ENCODE measurements at regions not wholly inside any gene's neighbourhood (a gene's known extent, or its start where the extent isn't known, plus 50 kb on each side); places are given as distances from the start of the nearest gene placed in this dataset.

DNA sequence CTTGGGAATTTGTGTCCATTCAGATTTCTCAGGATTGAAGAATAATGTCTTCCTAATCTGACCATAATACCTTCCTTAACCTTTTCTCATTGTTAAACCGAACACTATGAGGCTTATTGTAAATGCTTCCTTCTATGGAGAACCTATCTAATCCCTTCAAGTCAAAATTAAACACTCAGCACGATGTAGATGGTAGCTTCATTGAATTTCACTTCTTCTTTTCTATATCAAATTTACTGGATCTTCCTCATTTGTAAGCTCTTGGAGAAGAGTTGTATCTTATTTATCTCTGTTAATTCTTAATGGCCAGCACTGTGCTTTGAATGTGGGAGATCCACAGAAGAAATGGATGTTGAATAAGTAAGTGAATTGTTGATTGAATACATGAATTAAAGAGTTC is 109.0 kb upstream of the RAPGEF2 start:
- TF ChIP-seq ZFP3 (CRISPR knock-in tag; IDR thresholded peaks at IDR 0.05) (no peak), ZC3H10 (CRISPR knock-in tag; IDR thresholded peaks at IDR 0.05) (no peak), PPARA (CRISPR knock-in tag; IDR thresholded peaks at IDR 0.05; ENCODE audit: borderline replicate concordance) (no peak), ZNF8 (CRISPR knock-in tag; IDR thresholded peaks at IDR 0.05) (no peak), ZNF70 (CRISPR knock-in tag; IDR thresholded peaks at IDR 0.05) (no peak), BACH2 (CRISPR knock-in tag; IDR thresholded peaks at IDR 0.05; ENCODE audit: borderline replicate concordance) (no peak), ARNTL (CRISPR knock-in tag; IDR thresholded peaks at IDR 0.05; ENCODE audit: borderline replicate concordance, low read depth) (no peak), POU6F1 (CRISPR knock-in tag; IDR thresholded peaks at IDR 0.05; ENCODE audit: borderline replicate concordance, low read depth) (no peak), OSR1 (CRISPR knock-in tag; IDR thresholded peaks at IDR 0.05) (no peak), ZFP30 (CRISPR knock-in tag; IDR thresholded peaks at IDR 0.05) (no peak), ESRRG (CRISPR knock-in tag; IDR thresholded peaks at IDR 0.05) (no peak), PATZ1 (CRISPR knock-in tag; IDR thresholded peaks at IDR 0.05; ENCODE audit: borderline replicate concordance) (no peak), TOX (CRISPR knock-in tag; IDR thresholded peaks at IDR 0.05; ENCODE audit: borderline replicate concordance) (no peak), ISL1 (CRISPR knock-in tag; IDR thresholded peaks at IDR 0.05) (no peak)
- TF ChIP-seq, protein P1, sequence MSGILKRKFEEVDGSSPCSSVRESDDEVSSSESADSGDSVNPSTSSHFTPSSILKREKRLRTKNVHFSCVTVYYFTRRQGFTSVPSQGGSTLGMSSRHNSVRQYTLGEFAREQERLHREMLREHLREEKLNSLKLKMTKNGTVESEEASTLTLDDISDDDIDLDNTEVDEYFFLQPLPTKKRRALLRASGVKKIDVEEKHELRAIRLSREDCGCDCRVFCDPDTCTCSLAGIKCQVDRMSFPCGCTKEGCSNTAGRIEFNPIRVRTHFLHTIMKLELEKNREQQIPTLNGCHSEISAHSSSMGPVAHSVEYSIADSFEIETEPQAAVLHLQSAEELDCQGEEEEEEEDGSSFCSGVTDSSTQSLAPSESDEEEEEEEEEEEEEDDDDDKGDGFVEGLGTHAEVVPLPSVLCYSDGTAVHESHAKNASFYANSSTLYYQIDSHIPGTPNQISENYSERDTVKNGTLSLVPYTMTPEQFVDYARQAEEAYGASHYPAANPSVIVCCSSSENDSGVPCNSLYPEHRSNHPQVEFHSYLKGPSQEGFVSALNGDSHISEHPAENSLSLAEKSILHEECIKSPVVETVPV (CRISPR knock-in tag; IDR thresholded peaks at IDR 0.05), result no peak
- ATAC-seq, result no peak

DNA sequence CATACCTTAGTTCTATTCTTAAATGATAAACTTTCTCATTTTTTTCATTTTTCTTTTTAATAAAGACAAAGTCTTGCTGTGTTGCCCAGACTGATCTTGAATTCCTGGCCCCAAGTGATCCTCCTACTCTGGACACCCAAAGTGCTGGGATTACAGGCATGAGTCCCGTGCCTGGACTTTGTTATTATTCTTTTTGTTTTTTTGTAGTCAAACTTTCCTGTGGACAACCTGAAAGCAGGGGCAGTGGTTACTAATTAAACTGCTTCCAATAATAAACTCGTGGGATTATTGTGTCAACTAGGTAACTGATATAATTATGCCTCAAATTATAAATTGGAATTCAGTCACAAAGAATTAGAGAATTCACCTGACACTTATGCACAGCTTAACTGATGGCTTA is 107.8 kb upstream of the RAPGEF2 start:
- no peak for ATAC-seq
- TF ChIP-seq TOX (CRISPR knock-in tag; IDR thresholded peaks at IDR 0.05; ENCODE audit: borderline replicate concordance), result no peak
- TF ChIP-seq ZC3H10 (CRISPR knock-in tag; IDR thresholded peaks at IDR 0.05), result no peak
- TF ChIP-seq PATZ1 (CRISPR knock-in tag; IDR thresholded peaks at IDR 0.05; ENCODE audit: borderline replicate concordance), result no peak
- TF ChIP-seq PPARA (CRISPR knock-in tag; IDR thresholded peaks at IDR 0.05; ENCODE audit: borderline replicate concordance), result no peak
- TF ChIP-seq ISL1 (CRISPR knock-in tag; IDR thresholded peaks at IDR 0.05), result no peak
- no peak for TF ChIP-seq GLIS3 (CRISPR knock-in tag; IDR thresholded peaks at IDR 0.05)
- TF ChIP-seq ARNTL (CRISPR knock-in tag; IDR thresholded peaks at IDR 0.05; ENCODE audit: borderline replicate concordance, low read depth), result no peak
- TF ChIP-seq CSDC2 (CRISPR knock-in tag; IDR thresholded peaks at IDR 0.05), result no peak
- no peak for TF ChIP-seq ZFP3 (CRISPR knock-in tag; IDR thresholded peaks at IDR 0.05)

GRCh38 chr4:158995965-158996364 is 106.9 kb upstream of the RAPGEF2 start:
- ATAC-seq, result no peak
- no peak for TF ChIP-seq CSDC2 (CRISPR knock-in tag; IDR thresholded peaks at IDR 0.05)
- TF ChIP-seq POU6F1 (CRISPR knock-in tag; IDR thresholded peaks at IDR 0.05; ENCODE audit: borderline replicate concordance, low read depth), result no peak
- no peak for TF ChIP-seq ARNTL (CRISPR knock-in tag; IDR thresholded peaks at IDR 0.05; ENCODE audit: borderline replicate concordance, low read depth)
- TF ChIP-seq PATZ1 (CRISPR knock-in tag; IDR thresholded peaks at IDR 0.05; ENCODE audit: borderline replicate concordance), result no peak
- TF ChIP-seq, protein P2, sequence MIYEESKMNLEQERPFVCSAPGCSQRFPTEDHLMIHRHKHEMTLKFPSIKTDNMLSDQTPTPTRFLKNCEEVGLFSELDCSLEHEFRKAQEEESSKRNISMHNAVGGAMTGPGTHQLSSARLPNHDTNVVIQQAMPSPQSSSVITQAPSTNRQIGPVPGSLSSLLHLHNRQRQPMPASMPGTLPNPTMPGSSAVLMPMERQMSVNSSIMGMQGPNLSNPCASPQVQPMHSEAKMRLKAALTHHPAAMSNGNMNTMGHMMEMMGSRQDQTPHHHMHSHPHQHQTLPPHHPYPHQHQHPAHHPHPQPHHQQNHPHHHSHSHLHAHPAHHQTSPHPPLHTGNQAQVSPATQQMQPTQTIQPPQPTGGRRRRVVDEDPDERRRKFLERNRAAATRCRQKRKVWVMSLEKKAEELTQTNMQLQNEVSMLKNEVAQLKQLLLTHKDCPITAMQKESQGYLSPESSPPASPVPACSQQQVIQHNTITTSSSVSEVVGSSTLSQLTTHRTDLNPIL (CRISPR knock-in tag; IDR thresholded peaks at IDR 0.05; ENCODE audit: low read depth), result no peak
- TF ChIP-seq TSHZ2 (CRISPR knock-in tag; IDR thresholded peaks at IDR 0.05), result no peak
- no peak for TF ChIP-seq ZNF70 (CRISPR knock-in tag; IDR thresholded peaks at IDR 0.05)
- no peak for TF ChIP-seq OSR1 (CRISPR knock-in tag; IDR thresholded peaks at IDR 0.05)
- no peak for TF ChIP-seq RARB (CRISPR knock-in tag; IDR thresholded peaks at IDR 0.05)
- no peak for TF ChIP-seq TCF4 (CRISPR knock-in tag; IDR thresholded peaks at IDR 0.05; ENCODE audit: borderline replicate concordance)
- TF ChIP-seq ZNF565 (CRISPR knock-in tag; conservative IDR thresholded peaks at IDR 0.05; ENCODE audit: low read depth), result no peak
- TF ChIP-seq ISL1 (CRISPR knock-in tag; IDR thresholded peaks at IDR 0.05), result no peak
- no peak for TF ChIP-seq BACH2 (CRISPR knock-in tag; IDR thresholded peaks at IDR 0.05; ENCODE audit: borderline replicate concordance)
- no peak for TF ChIP-seq ZFP3 (CRISPR knock-in tag; IDR thresholded peaks at IDR 0.05)
- TF ChIP-seq ZFP30 (CRISPR knock-in tag; IDR thresholded peaks at IDR 0.05), result no peak

Measured in SK-N-SH treated with all-trans-retinoic acid at 6 μM for 48 hours (cell line).